H9 (cell line): ENCODE measurements at regions not wholly inside any gene's neighbourhood (a gene's known extent, or its start where the extent isn't known, plus 50 kb on each side); places are given as distances from the start of the nearest gene placed in this dataset.

ENCODE experiments used
- DNase-seq: peaks from one replicate; pipeline ENCODE4 v3.0.0-alpha.2; 2017
- H2AFZ ChIP-seq: one replicate; pipeline ENCODE4 v1.6.1; 2013; ENCODE audit warnings: mild to moderate bottlenecking, low read length, control low read depth, moderate library complexity
- H2AK5ac ChIP-seq: 2 replicates; pipeline ENCODE4 v1.6.1; 2013; ENCODE audit warnings: low read length, control low read depth, mixed read lengths; ENCODE audit not compliant: insufficient read length
- H2BK120ac ChIP-seq: one replicate; pipeline ENCODE4 v1.6.1; 2013; ENCODE audit warnings: low read depth, mild to moderate bottlenecking, low read length, control low read depth, inconsistent platforms; ENCODE audit not compliant: poor library complexity, severe bottlenecking
- H2BK12ac ChIP-seq: 2 replicates; pipeline ENCODE4 v1.6.1; 2013; ENCODE audit warnings: low read length, control low read depth, mixed read lengths, low read depth; ENCODE audit not compliant: insufficient read length
- H2BK15ac ChIP-seq: 2 replicates; pipeline ENCODE4 v1.6.1; 2013; ENCODE audit warnings: low read depth, low read length, control low read depth
- H2BK20ac ChIP-seq: one replicate; pipeline ENCODE4 v1.6.1; 2013; ENCODE audit warnings: low read depth, mild to moderate bottlenecking, low read length, control low read depth, inconsistent platforms; ENCODE audit not compliant: poor library complexity, severe bottlenecking
- H2BK5ac ChIP-seq: 2 replicates; pipeline ENCODE4 v1.6.1; 2013; ENCODE audit warnings: low read length, control low read depth, mixed read lengths; ENCODE audit not compliant: insufficient read length
- H3K14ac ChIP-seq: 2 replicates; pipeline ENCODE4 v1.6.1; 2013; ENCODE audit warnings: low read length, control low read depth; ENCODE audit not compliant: insufficient read depth
- H3K18ac ChIP-seq: 2 replicates; pipeline ENCODE4 v1.6.1; 2013; ENCODE audit warnings: low read depth, mild to moderate bottlenecking, mixed read lengths, low read length, control low read depth; ENCODE audit not compliant: insufficient read length
- H3K23ac ChIP-seq: 2 replicates; pipeline ENCODE4 v1.6.1; 2013; ENCODE audit warnings: low read length, control low read depth, mixed read lengths, low read depth; ENCODE audit not compliant: insufficient read length
- H3K23me2 ChIP-seq: 2 replicates; pipeline ENCODE4 v1.6.1; 2013; ENCODE audit warnings: low read depth, mild to moderate bottlenecking, mixed read lengths, low read length, control low read depth; ENCODE audit not compliant: insufficient read length, poor library complexity, severe bottlenecking
- H3K27ac ChIP-seq: 2 replicates; pipeline ENCODE4 v1.5.1; 2013; ENCODE audit warnings: low read length, control low read depth, mixed read lengths, low read depth; ENCODE audit not compliant: insufficient read length
- H3K27me3 ChIP-seq: 2 replicates; pipeline ENCODE4 v1.6.1; 2013; ENCODE audit warnings: low read length, control low read depth, inconsistent platforms; ENCODE audit not compliant: insufficient read depth
- H3K4ac ChIP-seq: 2 replicates; pipeline ENCODE4 v1.6.1; 2013; ENCODE audit warnings: low read depth, mild to moderate bottlenecking, control low read depth, inconsistent platforms, low read length, moderate library complexity
- H3K4me1 ChIP-seq: 2 replicates; pipeline ENCODE4 v1.6.1; 2013; ENCODE audit warnings: low read length, control low read depth, inconsistent platforms; ENCODE audit not compliant: insufficient read depth
- H3K4me2 ChIP-seq: 2 replicates; pipeline ENCODE4 v1.6.1; 2013; ENCODE audit warnings: low read length, control low read depth, mixed read lengths; ENCODE audit not compliant: insufficient read length, insufficient read depth
- H3K56ac ChIP-seq: 2 replicates; pipeline ENCODE4 v1.6.1; 2013; ENCODE audit warnings: low read depth, mild to moderate bottlenecking, mixed read lengths, low read length, control low read depth; ENCODE audit not compliant: insufficient read length
- H3K79me1 ChIP-seq: 2 replicates; pipeline ENCODE4 v1.6.1; 2013; ENCODE audit warnings: low read depth, mild to moderate bottlenecking, moderate library complexity, low read length, control low read depth, inconsistent platforms; ENCODE audit not compliant: insufficient read depth, poor library complexity, severe bottlenecking
- H3K79me2 ChIP-seq: 2 replicates; pipeline ENCODE4 v1.6.1; 2013; ENCODE audit warnings: low read length, control low read depth, inconsistent platforms; ENCODE audit not compliant: insufficient read depth
- H3K9ac ChIP-seq: 2 replicates; pipeline ENCODE4 v1.6.1; 2013; ENCODE audit warnings: low read length, control low read depth, mixed read lengths; ENCODE audit not compliant: insufficient read length; ENCODE audit errors: extremely low read depth
- H3K9me3 ChIP-seq: one replicate; pipeline ENCODE4 v1.6.1; 2013; ENCODE audit warnings: low read depth, low read length, inconsistent platforms; ENCODE audit not compliant: control insufficient read depth
- H3T11ph ChIP-seq: one replicate; pipeline ENCODE4 v1.6.1; 2013; ENCODE audit warnings: mild to moderate bottlenecking, low read length, control low read depth, inconsistent platforms
- H4K20me1 ChIP-seq: one replicate; pipeline ENCODE4 v1.6.1; 2013; ENCODE audit not compliant: control insufficient read depth, insufficient read length, insufficient read depth
- H4K5ac ChIP-seq: 2 replicates; pipeline ENCODE4 v1.6.1; 2013; ENCODE audit warnings: low read depth, mild to moderate bottlenecking, mixed read lengths, low read length, control low read depth; ENCODE audit not compliant: insufficient read length
- H4K8ac ChIP-seq: replicated peaks from 2 replicates; pipeline ENCODE4 v1.6.1; 2013; ENCODE audit warnings: low read length, control low read depth, mixed read lengths, low read depth; ENCODE audit not compliant: insufficient read length
- H4K91ac ChIP-seq: 2 replicates; pipeline ENCODE4 v1.6.1; 2013; ENCODE audit warnings: low read depth, mild to moderate bottlenecking, moderate library complexity, mixed read lengths, low read length, control low read depth; ENCODE audit not compliant: insufficient read length
- H3K27ac Mint-ChIP-seq, 3 experiments: 2 replicates in 2 of 3; 3 replicates in 1 of 3; pipeline ENCODE4 v1.8.0; 2020 to 2021; ENCODE audit warnings: mixed read lengths in 3 of 3, mild to moderate bottlenecking in 1 of 3, moderate library complexity in 1 of 3
- H3K27me3 Mint-ChIP-seq: 2 replicates; pipeline ENCODE4 v1.8.0; 2021; ENCODE audit warnings: low read depth, mild to moderate bottlenecking, moderate library complexity, mixed read lengths
- H3K36me3 Mint-ChIP-seq, 3 experiments: 2 replicates in 2 of 3; 3 replicates in 1 of 3; pipeline ENCODE4 v1.8.0; 2020 to 2021; ENCODE audit warnings: low read depth in 3 of 3, mixed read lengths in 3 of 3; ENCODE audit not compliant: insufficient read depth in 1 of 3
- H3K4me1 Mint-ChIP-seq, 2 experiments: 2 replicates each; pipeline ENCODE4 v1.8.0; 2020; ENCODE audit warnings: mixed read lengths in 2 of 2
- H3K4me3 Mint-ChIP-seq, 2 experiments: 2 replicates in 1 of 2; 3 replicates in 1 of 2; pipeline ENCODE4 v1.8.0; 2020 to 2021; ENCODE audit warnings: mild to moderate bottlenecking in 2 of 2, mixed read lengths in 2 of 2, moderate library complexity in 1 of 2
- H3K9me3 Mint-ChIP-seq, 2 experiments: 2 replicates in 1 of 2; 3 replicates in 1 of 2; pipeline ENCODE4 v1.8.0; 2020; ENCODE audit warnings: mild to moderate bottlenecking in 2 of 2, mixed read lengths in 2 of 2, moderate library complexity in 1 of 2
- CTCF ChIP-seq: fragments of 200-600 bp; sonication (generic); conservative IDR thresholded peaks from 3 replicates; pipeline ENCODE4 v1.8.0; 2021; ENCODE audit warnings: antibody characterized with exemption, mild to moderate bottlenecking
- WGBS: extraction: QIAGEN DNeasy Blood & Tissue Kit; methylation state at CpG from one replicate; pipeline ENCODE4 v1.1.7; 2013; ENCODE audit warnings: missing lambda C conversion rate, low lambda C conversion rate, mixed read lengths; ENCODE audit not compliant: insufficient read length; ENCODE audit errors: extremely low coverage; 5-methylcytosine and 5-hydroxymethylcytosine counted together

GRCh38 chr2:191514613-191515012, 163.3 kb upstream of the NABP1 start:
- H4K8ac ChIP-seq: no peak overlapping the region
- Mint-ChIP-seq H3K36me3 (no peaks in the 10 kb centered on the region), H3K9me3 (no peaks in the 10 kb centered on the region), H3K4me3 (no peak overlapping the region), H3K27me3 (no peaks in the 10 kb centered on the region), H3K4me1 (no peaks in the 10 kb centered on the region; a peak in 1 of 4 replicates), H3K27ac (no peak overlapping the region; a peak in 1 of 7 replicates)
- H2BK5ac ChIP-seq: no peak overlapping the region
- H3K56ac ChIP-seq: no peak overlapping the region
- H2BK15ac ChIP-seq: no peak overlapping the region
- H3K27ac ChIP-seq: no peak overlapping the region
- H4K20me1 ChIP-seq: no peaks in the 10 kb centered on the region
- no peaks in the 10 kb centered on the region for H3K79me1 ChIP-seq
- no peak overlapping the region for H4K91ac ChIP-seq
- H3K4ac ChIP-seq: no peak overlapping the region
- H3K4me1 ChIP-seq: no peaks in the 10 kb centered on the region
- no peak overlapping the region for H4K5ac ChIP-seq
- WGBS: no CpG with 5 or more reads among the region's 4 CpGs
- H2BK20ac ChIP-seq: no peak overlapping the region
- H2AFZ ChIP-seq: no peak overlapping the region
- TF ChIP-seq CTCF: no peak
- no peaks in the 10 kb centered on the region for H3K9me3 ChIP-seq
- H3K27me3 ChIP-seq: no peaks in the 10 kb centered on the region
- H3T11ph ChIP-seq: no peak overlapping the region
- H2BK120ac ChIP-seq: no peak overlapping the region
- H2BK12ac ChIP-seq: no peak overlapping the region
- H3K4me2 ChIP-seq: no peak overlapping the region
- H3K23me2 ChIP-seq: no peaks in the 10 kb centered on the region
- no peak overlapping the region for H3K9ac ChIP-seq
- H2AK5ac ChIP-seq: no peak overlapping the region
- H3K18ac ChIP-seq: no peak overlapping the region
- H3K23ac ChIP-seq: no peak overlapping the region
- no peaks in the 10 kb centered on the region for H3K79me2 ChIP-seq
- DNase-seq: no peak
- no peak overlapping the region for H3K14ac ChIP-seq
